AML-193 (cell line): ENCODE measurements at regions not wholly inside any gene's neighbourhood (a gene's known extent, or its start where the extent isn't known, plus 50 kb on each side); places are given as distances from the start of the nearest gene placed in this dataset.
A peak's percentile ranks its signal among the peaks of the same experiment; 100 is the strongest.
"Not testable (repeated sequence)": the region's sequence is repeated elsewhere in the genome, so short reads cannot be mapped to it uniquely, and the experiment has no call there.

Experiments used
- DNase-seq, 2 experiments: peaks; one replicate each; lab custom pipeline; 2025; lab: John Stamatoyannopoulos, UW

DNA sequence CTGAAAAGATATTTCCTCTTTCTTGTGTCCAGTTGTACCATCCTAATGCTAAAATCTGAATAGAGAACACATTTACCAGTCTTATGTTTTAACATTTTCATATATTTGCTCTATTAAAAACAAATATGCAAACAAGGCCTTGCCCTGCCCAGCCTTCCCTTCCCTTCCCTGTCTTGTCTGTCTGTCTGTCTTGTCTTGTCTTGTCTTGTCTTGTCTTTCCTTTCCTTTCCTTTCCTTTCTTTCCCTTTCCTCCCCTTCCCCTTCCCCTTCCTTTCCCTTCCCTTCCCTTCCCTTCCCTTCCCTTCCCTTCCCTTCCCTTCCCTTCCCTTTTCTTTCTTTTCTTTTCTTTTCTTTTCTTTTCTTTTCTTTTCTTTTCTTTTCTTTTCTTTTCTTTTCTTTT is 1103.5 kb downstream of the STIM2 start:
- no peak for DNase-seq

DNA sequence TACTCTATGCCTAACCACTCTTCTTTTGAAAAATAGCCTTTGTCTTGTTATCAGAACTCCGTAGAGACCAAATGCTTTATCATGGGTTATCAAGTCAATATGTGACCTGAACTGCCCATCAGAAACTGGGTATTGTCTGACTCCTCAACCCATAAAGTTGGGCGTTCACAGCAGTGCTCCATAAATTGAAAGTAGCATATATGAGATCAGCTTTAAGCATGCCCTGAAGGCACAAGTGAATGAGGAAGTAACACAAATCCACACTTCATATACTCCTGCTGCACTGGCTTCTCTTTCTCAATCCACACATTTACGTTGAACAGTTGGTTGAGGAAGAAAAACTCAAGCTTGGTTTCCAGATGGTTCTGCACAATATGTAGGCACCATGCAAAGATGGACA is 1106.0 kb downstream of the STIM2 start:
- DNase-seq, result peak; percentile 7 to 9

DNA sequence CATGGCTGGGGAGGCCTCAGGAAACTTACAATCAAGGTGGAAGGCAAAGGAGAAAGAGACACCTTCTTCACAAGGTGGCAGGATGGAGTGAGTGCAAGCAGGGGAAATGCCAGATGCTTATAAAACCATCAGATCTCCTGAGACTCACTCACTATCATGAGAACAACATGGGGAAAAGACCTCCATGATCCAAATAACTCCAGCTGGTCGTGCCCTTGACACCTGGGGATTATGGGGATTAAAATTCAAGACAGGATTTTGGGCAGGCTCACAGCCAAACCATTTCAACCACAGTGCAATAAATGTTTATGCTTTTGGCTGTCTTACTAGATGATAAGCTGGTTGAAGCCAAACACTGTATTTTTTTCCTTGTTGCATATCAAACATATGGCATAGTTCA is 1112.4 kb downstream of the STIM2 start:
- DNase-seq, result no peak

DNA sequence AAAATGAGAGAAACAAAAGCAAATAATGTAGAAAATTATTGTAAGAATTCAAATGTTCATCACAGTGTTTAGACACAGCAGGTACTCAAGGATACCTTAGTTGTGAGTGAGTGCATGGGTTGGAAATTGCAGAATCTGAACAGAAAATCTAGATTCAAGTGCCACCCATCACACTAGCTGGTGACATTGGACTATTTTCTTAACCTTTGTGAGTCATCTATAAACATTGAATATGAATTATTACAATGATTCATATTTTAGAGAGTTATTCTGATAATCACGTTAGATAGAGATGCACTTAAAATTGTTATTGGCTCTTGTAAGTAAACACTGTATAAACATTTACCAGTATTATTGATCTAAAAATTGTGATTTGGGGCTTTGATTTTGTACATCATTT is 1113.1 kb downstream of the STIM2 start:
- no peak for DNase-seq

DNA sequence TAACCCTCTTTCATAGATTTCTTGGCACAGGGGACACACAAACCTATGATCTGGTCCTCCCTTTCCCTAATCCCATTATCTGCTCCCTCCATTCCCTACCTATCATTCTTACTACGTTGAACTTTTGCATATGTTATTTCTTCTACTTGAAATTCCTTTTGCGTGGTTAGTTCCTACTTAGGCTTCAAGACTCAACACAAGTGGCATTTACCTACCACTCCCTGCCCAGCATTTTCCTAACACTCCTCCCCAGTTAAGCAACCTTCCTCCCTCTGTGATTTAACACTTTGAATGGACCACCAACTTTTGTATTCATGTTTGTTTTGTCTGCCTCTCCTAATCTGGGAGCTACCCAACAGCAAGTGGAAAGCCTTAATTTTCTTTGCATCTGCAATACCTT is 1113.7 kb downstream of the STIM2 start:
- no peak for DNase-seq

DNA sequence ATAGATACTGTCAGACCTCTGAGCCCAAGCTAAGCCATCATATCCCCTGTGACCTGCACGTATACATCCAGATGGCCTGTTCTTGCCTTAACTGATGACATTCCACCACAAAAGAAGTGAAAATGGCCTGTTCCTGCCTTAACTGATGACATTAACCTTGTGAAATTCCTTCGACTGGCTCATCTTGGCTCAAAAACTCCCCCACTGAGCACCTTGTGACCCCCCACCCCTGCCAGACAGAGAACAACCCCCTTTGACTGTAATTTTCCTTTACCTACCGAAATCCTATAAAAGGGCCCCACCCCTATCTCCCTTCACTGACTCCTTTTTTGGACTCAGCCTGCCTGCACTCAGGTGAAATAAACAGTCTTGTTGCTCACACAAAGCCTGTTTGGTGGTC is 1114.2 kb downstream of the STIM2 start:
- not testable (repeated sequence) for DNase-seq

DNA sequence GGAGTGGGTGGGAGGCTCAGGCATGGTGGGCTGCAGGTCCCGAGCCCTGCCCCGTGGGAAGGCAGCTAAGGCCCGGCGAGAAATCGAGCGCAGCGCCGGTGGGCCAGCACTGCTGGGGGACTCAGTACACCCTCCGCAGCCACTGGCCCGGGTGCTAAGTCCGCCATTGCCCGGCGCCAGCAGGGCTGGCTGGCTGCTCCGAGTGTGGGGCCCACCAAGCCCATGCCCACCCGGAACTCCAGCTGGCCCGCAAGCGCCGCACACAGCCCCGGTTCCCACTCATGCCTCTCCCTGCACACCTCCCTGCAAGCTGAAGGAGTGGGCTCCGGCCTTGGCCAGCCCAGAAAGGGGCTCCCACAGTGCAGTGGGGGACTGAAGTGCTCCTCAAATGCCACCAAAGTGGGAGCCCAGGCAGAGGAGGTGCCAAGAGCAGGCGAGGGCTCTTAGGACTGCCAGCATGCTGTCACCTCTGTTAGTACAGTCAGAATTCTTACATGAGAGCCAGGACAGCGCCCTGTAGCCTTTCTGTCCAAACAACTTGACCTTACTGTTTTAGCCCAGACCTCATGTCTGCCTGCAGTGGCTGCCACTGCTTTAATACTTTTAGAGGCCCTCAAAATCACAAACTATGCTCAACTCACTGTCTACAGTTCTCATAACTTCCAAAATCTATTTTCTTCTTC is 1117.9 kb downstream of the STIM2 start:
- DNase-seq, result not testable (repeated sequence)

GRCh38 chr4:27985522-27985921 is 1124.9 kb downstream of the STIM2 start:
- no peak for DNase-seq

DNA sequence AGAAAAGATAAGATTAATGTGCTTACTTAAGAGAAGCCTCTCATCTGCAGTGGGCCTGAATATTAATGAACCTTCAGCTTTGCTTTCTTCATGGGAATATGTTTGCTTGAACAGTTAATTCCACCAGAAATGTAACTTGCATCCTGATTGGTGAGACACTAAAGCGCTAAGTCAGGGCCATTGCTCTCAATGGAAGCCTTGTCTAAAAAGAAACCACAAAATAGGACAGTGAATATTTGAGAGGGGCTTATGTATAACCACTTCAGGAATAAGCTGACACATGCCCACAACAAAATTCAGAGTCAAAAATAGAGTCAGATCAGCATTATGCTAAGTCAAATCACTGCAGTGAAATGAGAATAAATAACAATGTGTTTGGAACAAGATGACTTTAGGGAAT is 1125.8 kb downstream of the STIM2 start:
- no peak for DNase-seq

- DNase-seq, result peak in 1 of 2 experiments; percentile 0
These were observed 1141.1 kb downstream of the STIM2 start for GRCh38 chr4:28001698-28002097.

GRCh38 chr4:28004520-28004919 is 1143.9 kb downstream of the STIM2 start:
- DNase-seq, result no peak

GRCh38 chr4:28006021-28006420 is 1145.4 kb downstream of the STIM2 start:
- no peak for DNase-seq

- DNase-seq, result no peak
These were observed 1147.1 kb downstream of the STIM2 start for GRCh38 chr4:28007693-28008092.

DNA sequence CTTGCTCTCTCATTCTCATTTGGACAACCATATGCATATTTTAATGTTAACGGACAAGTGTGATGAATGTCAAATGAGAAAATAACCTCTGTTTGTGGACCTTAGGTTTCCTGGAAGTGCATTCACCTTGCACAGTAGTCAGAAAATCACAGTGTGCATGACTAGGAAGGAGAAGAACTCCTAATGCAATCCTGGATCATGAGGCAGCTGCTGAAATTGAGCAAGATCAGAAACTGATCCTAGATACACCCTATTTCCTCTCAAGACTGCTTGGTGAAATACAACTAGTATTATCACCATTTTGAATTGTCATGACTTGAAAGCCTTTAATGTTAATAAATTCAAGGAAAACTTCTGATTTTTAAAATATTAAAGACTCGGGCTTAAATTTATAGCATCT is 1148.9 kb downstream of the STIM2 start:
- DNase-seq, result no peak

DNA sequence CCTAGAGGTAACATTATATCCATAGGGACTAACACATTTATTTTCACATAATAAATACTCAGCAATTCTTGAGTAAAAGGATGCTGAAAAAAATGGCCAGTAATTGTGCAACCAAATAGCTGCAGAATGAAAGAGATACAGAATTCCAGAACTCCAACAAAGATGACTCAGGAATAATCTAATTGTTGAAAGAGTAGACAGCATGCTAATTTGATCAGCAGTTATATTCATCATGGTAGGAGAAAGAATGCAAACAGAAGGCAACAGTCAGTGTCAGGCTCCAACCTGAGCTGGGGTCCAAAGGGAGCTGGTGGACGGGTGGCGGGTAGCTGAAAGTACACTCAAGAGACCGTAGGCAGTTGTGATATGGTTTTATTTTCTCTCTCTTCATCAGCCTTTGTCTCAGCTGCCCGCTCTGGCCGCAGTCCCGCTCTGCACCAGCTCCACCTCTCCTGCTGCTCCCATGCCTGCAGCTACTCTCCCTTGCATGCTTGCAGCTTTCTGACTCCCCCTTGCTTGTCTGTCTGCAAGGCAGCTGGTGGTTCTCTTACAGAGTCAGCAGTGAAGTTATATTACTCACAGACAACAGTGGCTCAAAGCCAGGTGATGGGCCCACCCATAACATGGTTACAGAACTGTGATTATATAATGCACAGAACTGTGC is 1150.1 kb downstream of the STIM2 start:
- no peak for DNase-seq

DNA sequence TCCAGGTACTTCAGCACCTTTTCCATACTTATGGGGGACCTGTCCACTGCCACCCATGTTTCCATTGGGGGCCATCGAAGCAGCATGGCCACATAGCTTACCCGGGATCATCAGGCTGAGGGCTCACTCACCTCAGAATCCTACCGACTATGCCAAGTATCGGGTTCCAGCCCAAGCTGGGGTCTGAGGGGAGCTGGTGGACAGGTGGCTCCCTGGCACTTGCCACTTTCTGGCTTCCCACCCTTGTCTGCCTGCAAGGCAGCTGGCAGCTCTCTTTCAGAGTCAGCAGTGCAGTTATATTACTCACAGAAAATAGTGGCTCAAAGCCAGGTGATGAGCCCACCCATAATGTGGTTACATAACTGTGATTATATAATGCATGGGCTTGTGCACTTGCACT is 1153.8 kb downstream of the STIM2 start:
- no peak for DNase-seq

DNA sequence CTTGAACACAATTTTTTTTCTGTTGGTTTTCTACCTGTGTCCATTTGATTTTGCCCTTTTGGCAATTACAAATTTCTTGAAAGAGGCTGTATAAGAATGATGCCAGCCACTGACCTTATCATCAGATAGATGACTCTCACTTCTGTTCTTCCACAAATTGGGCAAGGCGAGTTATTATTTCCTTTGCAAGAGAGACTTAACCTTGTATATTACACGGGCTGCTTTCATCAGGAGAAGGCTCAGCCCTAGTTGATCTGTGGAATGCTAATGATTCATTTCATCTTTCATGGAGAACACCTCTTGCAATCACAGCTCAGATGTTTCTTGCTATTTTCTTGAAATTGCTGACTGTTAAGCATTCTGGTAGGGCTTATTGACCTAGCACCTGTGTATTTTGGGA is 1155.4 kb downstream of the STIM2 start:
- no peak for DNase-seq

DNA sequence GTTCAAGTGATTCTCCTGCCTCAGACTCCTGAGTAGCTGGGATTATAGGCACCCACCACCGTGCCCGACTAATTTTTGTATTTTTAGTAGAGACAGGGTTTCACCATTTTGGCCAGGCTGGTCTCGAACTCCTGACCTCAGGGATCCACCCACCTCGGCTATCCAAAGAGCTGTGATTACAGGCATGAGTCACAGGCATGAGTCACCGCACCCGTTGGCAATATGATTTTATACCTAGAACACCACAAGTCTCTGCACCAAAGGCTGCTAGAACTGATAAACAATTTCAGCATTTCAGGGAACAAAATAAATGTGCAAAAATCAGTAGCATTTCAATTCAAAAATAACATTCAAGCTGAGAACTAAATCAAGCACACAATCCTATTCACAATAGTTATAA is 1177.6 kb downstream of the STIM2 start:
- not testable (repeated sequence) for DNase-seq

GRCh38 chr4:28062562-28062961 is 1201.9 kb downstream of the STIM2 start:
- no peak for DNase-seq

GRCh38 chr4:28073860-28074555 is 1213.4 kb downstream of the STIM2 start:
- DNase-seq, result no peak

DNA sequence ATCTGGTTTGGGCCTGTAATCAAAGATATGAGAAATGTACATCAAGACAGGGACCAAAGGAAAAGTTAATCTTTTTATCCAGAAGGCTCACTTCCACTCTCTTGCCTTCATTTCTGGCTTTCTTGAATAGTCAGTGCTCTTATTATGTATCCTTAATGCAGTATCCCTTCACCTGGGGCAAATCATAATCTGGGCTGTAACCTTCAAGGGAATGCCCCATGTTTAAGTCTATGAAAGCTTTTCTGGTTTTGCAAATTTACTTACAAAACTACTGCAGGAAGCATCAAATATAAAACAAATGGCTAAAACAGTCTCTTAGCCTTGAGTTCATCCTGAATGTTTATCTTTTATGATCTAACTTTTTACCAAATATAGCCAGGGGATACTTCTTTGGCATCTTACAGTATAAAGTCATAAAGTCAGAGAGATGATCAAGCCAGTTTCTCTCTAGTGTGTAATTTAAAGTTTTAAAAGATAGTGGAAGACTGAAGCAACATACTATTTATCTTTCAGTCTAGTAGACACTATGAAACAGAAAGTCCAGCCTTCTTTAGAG is 1214.8 kb downstream of the STIM2 start:
- DNase-seq, result no peak

- not testable (repeated sequence) for DNase-seq
These were observed 1216.6 kb downstream of the STIM2 start for GRCh38 chr4:28077203-28077602.
